ENCODE measurements at regions not wholly inside any gene's neighbourhood (a gene's known extent, or its start where the extent isn't known, plus 50 kb on each side); places are given as distances from the start of the nearest gene placed in this dataset.

- TF ChIP-seq, protein P1, sequence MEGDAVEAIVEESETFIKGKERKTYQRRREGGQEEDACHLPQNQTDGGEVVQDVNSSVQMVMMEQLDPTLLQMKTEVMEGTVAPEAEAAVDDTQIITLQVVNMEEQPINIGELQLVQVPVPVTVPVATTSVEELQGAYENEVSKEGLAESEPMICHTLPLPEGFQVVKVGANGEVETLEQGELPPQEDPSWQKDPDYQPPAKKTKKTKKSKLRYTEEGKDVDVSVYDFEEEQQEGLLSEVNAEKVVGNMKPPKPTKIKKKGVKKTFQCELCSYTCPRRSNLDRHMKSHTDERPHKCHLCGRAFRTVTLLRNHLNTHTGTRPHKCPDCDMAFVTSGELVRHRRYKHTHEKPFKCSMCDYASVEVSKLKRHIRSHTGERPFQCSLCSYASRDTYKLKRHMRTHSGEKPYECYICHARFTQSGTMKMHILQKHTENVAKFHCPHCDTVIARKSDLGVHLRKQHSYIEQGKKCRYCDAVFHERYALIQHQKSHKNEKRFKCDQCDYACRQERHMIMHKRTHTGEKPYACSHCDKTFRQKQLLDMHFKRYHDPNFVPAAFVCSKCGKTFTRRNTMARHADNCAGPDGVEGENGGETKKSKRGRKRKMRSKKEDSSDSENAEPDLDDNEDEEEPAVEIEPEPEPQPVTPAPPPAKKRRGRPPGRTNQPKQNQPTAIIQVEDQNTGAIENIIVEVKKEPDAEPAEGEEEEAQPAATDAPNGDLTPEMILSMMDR (IDR thresholded peaks at IDR 0.05; ENCODE audit: low read depth, low read length, missing input control) = no peak
- TF ChIP-seq FOXA1 (IDR thresholded peaks at IDR 0.05) = no peak
- no peak for TF ChIP-seq YY1 (IDR thresholded peaks at IDR 0.05)
- TF ChIP-seq, protein P2, sequence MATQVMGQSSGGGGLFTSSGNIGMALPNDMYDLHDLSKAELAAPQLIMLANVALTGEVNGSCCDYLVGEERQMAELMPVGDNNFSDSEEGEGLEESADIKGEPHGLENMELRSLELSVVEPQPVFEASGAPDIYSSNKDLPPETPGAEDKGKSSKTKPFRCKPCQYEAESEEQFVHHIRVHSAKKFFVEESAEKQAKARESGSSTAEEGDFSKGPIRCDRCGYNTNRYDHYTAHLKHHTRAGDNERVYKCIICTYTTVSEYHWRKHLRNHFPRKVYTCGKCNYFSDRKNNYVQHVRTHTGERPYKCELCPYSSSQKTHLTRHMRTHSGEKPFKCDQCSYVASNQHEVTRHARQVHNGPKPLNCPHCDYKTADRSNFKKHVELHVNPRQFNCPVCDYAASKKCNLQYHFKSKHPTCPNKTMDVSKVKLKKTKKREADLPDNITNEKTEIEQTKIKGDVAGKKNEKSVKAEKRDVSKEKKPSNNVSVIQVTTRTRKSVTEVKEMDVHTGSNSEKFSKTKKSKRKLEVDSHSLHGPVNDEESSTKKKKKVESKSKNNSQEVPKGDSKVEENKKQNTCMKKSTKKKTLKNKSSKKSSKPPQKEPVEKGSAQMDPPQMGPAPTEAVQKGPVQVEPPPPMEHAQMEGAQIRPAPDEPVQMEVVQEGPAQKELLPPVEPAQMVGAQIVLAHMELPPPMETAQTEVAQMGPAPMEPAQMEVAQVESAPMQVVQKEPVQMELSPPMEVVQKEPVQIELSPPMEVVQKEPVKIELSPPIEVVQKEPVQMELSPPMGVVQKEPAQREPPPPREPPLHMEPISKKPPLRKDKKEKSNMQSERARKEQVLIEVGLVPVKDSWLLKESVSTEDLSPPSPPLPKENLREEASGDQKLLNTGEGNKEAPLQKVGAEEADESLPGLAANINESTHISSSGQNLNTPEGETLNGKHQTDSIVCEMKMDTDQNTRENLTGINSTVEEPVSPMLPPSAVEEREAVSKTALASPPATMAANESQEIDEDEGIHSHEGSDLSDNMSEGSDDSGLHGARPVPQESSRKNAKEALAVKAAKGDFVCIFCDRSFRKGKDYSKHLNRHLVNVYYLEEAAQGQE (IDR thresholded peaks at IDR 0.05) = no peak
- no peak for TF ChIP-seq JUND (IDR thresholded peaks at IDR 0.05)
- TF ChIP-seq SP1 (IDR thresholded peaks at IDR 0.05) = no peak
- TF ChIP-seq ATF3 (IDR thresholded peaks at IDR 0.05) = no peak
- no peak for TF ChIP-seq TAF1 (conservative IDR thresholded peaks at IDR 0.05)
- TF ChIP-seq ZBTB33 (IDR thresholded peaks at IDR 0.05) = no peak
These were observed 182.9 kb upstream of the RFX3 start for GRCh38 chr9:3708751-3709150.

Data from liver (tissue), 3 donors.